ENCODE measurements at regions not wholly inside any gene's neighbourhood (a gene's known extent, or its start where the extent isn't known, plus 50 kb on each side); places are given as distances from the start of the nearest gene placed in this dataset.

DNA sequence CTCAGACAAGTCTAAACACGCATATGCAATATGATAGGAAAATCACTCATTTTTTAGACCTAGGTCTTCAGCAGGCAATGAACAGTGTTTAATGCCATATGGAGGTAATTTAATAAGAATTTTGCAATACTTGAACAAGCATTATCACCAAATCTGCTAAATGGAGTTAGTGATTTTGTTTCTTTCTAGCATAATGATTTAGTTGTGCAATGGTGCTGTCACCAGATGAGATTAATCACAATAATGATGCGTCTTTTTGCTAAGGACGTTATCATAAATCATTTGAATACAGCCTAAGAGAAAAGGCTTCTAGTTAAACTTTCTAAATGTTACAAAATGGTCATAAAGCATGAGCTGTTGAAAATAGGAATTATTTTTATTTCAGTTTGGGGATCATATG lies 170.0 kb upstream of the SLC16A7 start:
- TF ChIP-seq, protein P1, sequence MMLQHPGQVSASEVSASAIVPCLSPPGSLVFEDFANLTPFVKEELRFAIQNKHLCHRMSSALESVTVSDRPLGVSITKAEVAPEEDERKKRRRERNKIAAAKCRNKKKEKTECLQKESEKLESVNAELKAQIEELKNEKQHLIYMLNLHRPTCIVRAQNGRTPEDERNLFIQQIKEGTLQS (IDR thresholded peaks at IDR 0.05): no peak
- TF ChIP-seq JUND (IDR thresholded peaks at IDR 0.05) (no peak), ZNF274 (IDR thresholded peaks at IDR 0.05; ENCODE audit: low read depth, low read length) (no peak), RAD21 (IDR thresholded peaks at IDR 0.05; ENCODE audit: low read depth) (no peak), SRF (IDR thresholded peaks at IDR 0.05; ENCODE audit: low read depth) (no peak), EGR1 (IDR thresholded peaks at IDR 0.05; ENCODE audit: low read depth) (no peak), YY1 (IDR thresholded peaks at IDR 0.05; ENCODE audit: extremely low read depth, insufficient replicate concordance, low read depth, low read length) (no peak), FOSL1 (IDR thresholded peaks at IDR 0.05; ENCODE audit: low read depth) (no peak), SP1 (IDR thresholded peaks at IDR 0.05; ENCODE audit: low read depth) (no peak), SIN3A (IDR thresholded peaks at IDR 0.05; ENCODE audit: low read depth) (no peak), TCF7L2 (IDR thresholded peaks at IDR 0.05; ENCODE audit: borderline replicate concordance, extremely low read depth, insufficient read depth, insufficient read length) (no peak), POLR2A (IDR thresholded peaks at IDR 0.05; ENCODE audit: borderline replicate concordance, extremely low read depth, insufficient read depth, insufficient read length) (no peak), POLR2AphosphoS5 (IDR thresholded peaks at IDR 0.05; ENCODE audit: low read depth, low read length) (no peak), CEBPB (IDR thresholded peaks at IDR 0.05; ENCODE audit: low read depth) (no peak), ELF1 (IDR thresholded peaks at IDR 0.05; ENCODE audit: borderline replicate concordance, low read depth) (no peak), EZH2 (IDR thresholded peaks at IDR 0.05) (no peak), REST (IDR thresholded peaks at IDR 0.05; ENCODE audit: low read depth) (no peak), EZH2phosphoT487 (IDR thresholded peaks at IDR 0.05; ENCODE audit: borderline replicate concordance) (no peak)
- TF ChIP-seq, protein P2, sequence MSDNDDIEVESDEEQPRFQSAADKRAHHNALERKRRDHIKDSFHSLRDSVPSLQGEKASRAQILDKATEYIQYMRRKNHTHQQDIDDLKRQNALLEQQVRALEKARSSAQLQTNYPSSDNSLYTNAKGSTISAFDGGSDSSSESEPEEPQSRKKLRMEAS (IDR thresholded peaks at IDR 0.05): no peak
- TF ChIP-seq, protein P3, sequence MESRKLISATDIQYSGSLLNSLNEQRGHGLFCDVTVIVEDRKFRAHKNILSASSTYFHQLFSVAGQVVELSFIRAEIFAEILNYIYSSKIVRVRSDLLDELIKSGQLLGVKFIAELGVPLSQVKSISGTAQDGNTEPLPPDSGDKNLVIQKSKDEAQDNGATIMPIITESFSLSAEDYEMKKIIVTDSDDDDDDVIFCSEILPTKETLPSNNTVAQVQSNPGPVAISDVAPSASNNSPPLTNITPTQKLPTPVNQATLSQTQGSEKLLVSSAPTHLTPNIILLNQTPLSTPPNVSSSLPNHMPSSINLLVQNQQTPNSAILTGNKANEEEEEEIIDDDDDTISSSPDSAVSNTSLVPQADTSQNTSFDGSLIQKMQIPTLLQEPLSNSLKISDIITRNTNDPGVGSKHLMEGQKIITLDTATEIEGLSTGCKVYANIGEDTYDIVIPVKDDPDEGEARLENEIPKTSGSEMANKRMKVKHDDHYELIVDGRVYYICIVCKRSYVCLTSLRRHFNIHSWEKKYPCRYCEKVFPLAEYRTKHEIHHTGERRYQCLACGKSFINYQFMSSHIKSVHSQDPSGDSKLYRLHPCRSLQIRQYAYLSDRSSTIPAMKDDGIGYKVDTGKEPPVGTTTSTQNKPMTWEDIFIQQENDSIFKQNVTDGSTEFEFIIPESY (IDR thresholded peaks at IDR 0.05; ENCODE audit: extremely low read depth, insufficient replicate concordance, low read length): no peak
- ATAC-seq (no peak), DNase-seq (ENCODE audit: low read depth, low spot score) (no peak)
- Histone ChIP-seq H3K4me1 (ENCODE audit: control insufficient read depth in 1 of 2, insufficient read depth in 2 of 2, low read length in 2 of 2) (no peaks in the 10 kb centered on the region), H4K20me1 (ENCODE audit: insufficient read depth) (no peaks in the 10 kb centered on the region), H3K4me3 (replicated peaks in 1 of 2; ENCODE audit: low read depth in 1 of 2, low read length in 2 of 2) (no peak overlapping the region), H3K4me2 (ENCODE audit: low read length) (no peak overlapping the region), H3K27ac (ENCODE audit: low read depth, low read length) (no peak overlapping the region), H3K79me2 (ENCODE audit: insufficient read depth, low read length) (no peaks in the 10 kb centered on the region), H2AFZ (ENCODE audit: low read depth, low read length, poor library complexity, severe bottlenecking) (no peak overlapping the region), H3K9me2 (ENCODE audit: insufficient read depth) (no peaks in the 10 kb centered on the region), H3K36me3 (ENCODE audit: control insufficient read depth in 1 of 2, insufficient read depth in 2 of 2, low read length in 2 of 2) (no peaks in the 10 kb centered on the region), H3K9ac (ENCODE audit: low read length) (no peak overlapping the region), H3K9me3 (ENCODE audit: control insufficient read depth in 1 of 2, insufficient read depth in 1 of 2, low read depth in 1 of 2, low read length in 2 of 2) (no peaks in the 10 kb centered on the region), H3K27me3 (ENCODE audit: insufficient read depth, low read length) (no peaks in the 10 kb centered on the region)
- ChIA-PET CTCF (no interaction called here), POLR2A (no interaction called here), RAD21 (ENCODE audit: low non-redundant PET in 1 of 2, low total read pairs in 2 of 2, uncharacterized antibody in 2 of 2, unreplicated experiment in 2 of 2) (no interaction called here)
- no TSS peak for BruUV-seq (replicated peaks)
- intact Hi-C loops (cut with micrococcal nuclease): no loop called here
